ENCODE measurements at regions not wholly inside any gene's neighbourhood (a gene's known extent, or its start where the extent isn't known, plus 50 kb on each side); places are given as distances from the start of the nearest gene placed in this dataset.

- Mint-ChIP-seq H3K36me3 (ENCODE audit: low read depth) (no peaks in the 10 kb centered on the region), H3K4me3 (no peak overlapping the region), H3K9me3 (peaks cover 4% of the 10 kb centered on the region), H3K27me3 (ENCODE audit: low read depth) (peaks cover 28% of the 10 kb centered on the region), H3K27ac (no peak overlapping the region), H3K4me1 (peaks cover 61% of the 10 kb centered on the region)
- TF ChIP-seq, protein P1, sequence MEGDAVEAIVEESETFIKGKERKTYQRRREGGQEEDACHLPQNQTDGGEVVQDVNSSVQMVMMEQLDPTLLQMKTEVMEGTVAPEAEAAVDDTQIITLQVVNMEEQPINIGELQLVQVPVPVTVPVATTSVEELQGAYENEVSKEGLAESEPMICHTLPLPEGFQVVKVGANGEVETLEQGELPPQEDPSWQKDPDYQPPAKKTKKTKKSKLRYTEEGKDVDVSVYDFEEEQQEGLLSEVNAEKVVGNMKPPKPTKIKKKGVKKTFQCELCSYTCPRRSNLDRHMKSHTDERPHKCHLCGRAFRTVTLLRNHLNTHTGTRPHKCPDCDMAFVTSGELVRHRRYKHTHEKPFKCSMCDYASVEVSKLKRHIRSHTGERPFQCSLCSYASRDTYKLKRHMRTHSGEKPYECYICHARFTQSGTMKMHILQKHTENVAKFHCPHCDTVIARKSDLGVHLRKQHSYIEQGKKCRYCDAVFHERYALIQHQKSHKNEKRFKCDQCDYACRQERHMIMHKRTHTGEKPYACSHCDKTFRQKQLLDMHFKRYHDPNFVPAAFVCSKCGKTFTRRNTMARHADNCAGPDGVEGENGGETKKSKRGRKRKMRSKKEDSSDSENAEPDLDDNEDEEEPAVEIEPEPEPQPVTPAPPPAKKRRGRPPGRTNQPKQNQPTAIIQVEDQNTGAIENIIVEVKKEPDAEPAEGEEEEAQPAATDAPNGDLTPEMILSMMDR (IDR thresholded peaks at IDR 0.05; ENCODE audit: unreplicated experiment in 3 of 3) = no peak
Measured at GRCh38 chr7:131957338-131958020, 401.1 kb upstream of the PODXL start.

DNA sequence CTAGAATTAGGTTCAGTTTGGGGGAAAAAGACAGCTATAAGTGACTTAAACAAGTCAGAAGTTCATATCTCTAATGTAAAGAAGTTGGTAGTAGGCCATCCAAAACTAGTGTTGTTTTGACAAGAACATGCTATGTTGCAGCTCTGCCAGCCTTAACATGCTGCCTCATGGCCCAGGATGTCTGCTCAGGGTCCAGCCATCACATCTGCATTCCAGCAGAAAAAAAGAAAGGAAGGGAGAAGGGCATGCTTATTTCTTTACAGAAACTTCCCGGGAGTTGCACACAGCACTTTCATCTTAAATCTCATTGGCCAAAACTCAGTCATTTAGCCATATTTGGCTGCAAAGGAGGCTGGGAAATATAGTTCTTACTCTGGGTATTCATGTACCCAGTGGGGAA lies 400.4 kb upstream of the PODXL start:
- TF ChIP-seq, protein P1 (IDR thresholded peaks at IDR 0.05; ENCODE audit: unreplicated experiment in 3 of 3) = no peak
- peaks cover 4% of the 10 kb centered on the region for H3K9me3 Mint-ChIP-seq
- peaks cover 26% of the 10 kb centered on the region for H3K27me3 Mint-ChIP-seq (ENCODE audit: low read depth)
- no peak overlapping the region for H3K27ac Mint-ChIP-seq
- H3K4me3 Mint-ChIP-seq = no peak overlapping the region
- H3K4me1 Mint-ChIP-seq = peaks cover 59% of the 10 kb centered on the region
- no peaks in the 10 kb centered on the region for H3K36me3 Mint-ChIP-seq (ENCODE audit: low read depth)

GRCh38 chr7:131955679-131956078 lies 399.3 kb upstream of the PODXL start:
- peaks cover 4% of the 10 kb centered on the region for H3K9me3 Mint-ChIP-seq
- H3K4me3 Mint-ChIP-seq = no peak overlapping the region
- H3K27me3 Mint-ChIP-seq (ENCODE audit: low read depth) = peaks cover 30% of the 10 kb centered on the region
- TF ChIP-seq, protein P1 (IDR thresholded peaks at IDR 0.05; ENCODE audit: unreplicated experiment in 3 of 3) = no peak
- no peaks in the 10 kb centered on the region for H3K36me3 Mint-ChIP-seq (ENCODE audit: low read depth)
- H3K27ac Mint-ChIP-seq = no peak overlapping the region
- peaks cover 49% of the 10 kb centered on the region for H3K4me1 Mint-ChIP-seq

GRCh38 chr7:131953184-131953583 lies 396.8 kb upstream of the PODXL start:
- H3K4me3 Mint-ChIP-seq = no peak overlapping the region
- H3K4me1 Mint-ChIP-seq = peaks cover 46% of the 10 kb centered on the region
- TF ChIP-seq, protein P1 (IDR thresholded peaks at IDR 0.05; ENCODE audit: unreplicated experiment in 3 of 3) = no peak
- H3K9me3 Mint-ChIP-seq = peaks cover 4% of the 10 kb centered on the region
- no peak overlapping the region for H3K27ac Mint-ChIP-seq
- H3K36me3 Mint-ChIP-seq (ENCODE audit: low read depth) = no peaks in the 10 kb centered on the region
- peaks cover 49% of the 10 kb centered on the region for H3K27me3 Mint-ChIP-seq (ENCODE audit: low read depth)

- H3K9me3 Mint-ChIP-seq = peaks cover 4% of the 10 kb centered on the region
- TF ChIP-seq, protein P1 (IDR thresholded peaks at IDR 0.05; ENCODE audit: unreplicated experiment in 3 of 3) = no peak
- H3K4me3 Mint-ChIP-seq = no peak overlapping the region
- H3K4me1 Mint-ChIP-seq = peaks cover 41% of the 10 kb centered on the region
- H3K27ac Mint-ChIP-seq = no peak overlapping the region
- no peaks in the 10 kb centered on the region for H3K36me3 Mint-ChIP-seq (ENCODE audit: low read depth)
- peaks cover 53% of the 10 kb centered on the region for H3K27me3 Mint-ChIP-seq (ENCODE audit: low read depth)
Measured at GRCh38 chr7:131952365-131952764, 395.9 kb upstream of the PODXL start.

DNA sequence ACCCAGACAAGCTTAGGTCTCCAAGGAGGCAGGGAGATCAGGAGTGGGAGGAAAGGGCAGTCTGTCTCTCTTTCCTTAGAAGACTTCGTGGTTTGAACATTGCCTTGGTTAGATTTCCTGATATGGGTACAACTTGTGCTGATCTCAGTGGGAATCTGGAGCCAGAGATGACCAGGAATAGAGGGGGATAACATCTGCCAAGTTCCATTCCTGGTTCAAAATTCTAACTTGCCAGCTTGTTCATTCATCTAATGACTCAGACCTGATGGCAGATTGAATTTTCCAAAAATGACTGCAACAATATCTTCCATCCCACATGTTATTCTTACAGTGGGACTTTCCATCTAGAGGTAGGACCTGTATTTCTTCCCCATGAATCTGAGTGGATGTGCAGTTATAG lies 394.3 kb upstream of the PODXL start:
- no peak overlapping the region for H3K4me3 Mint-ChIP-seq
- peaks cover 69% of the 10 kb centered on the region for H3K27me3 Mint-ChIP-seq (ENCODE audit: low read depth)
- H3K9me3 Mint-ChIP-seq = no peaks in the 10 kb centered on the region
- H3K27ac Mint-ChIP-seq = no peak overlapping the region
- TF ChIP-seq, protein P1 (IDR thresholded peaks at IDR 0.05; ENCODE audit: unreplicated experiment in 3 of 3) = no peak
- peaks cover 44% of the 10 kb centered on the region for H3K4me1 Mint-ChIP-seq
- no peaks in the 10 kb centered on the region for H3K36me3 Mint-ChIP-seq (ENCODE audit: low read depth)

Measured in nephron (organoid).